ENCODE measurements at regions not wholly inside any gene's neighbourhood (a gene's known extent, or its start where the extent isn't known, plus 50 kb on each side); places are given as distances from the start of the nearest gene placed in this dataset.

GRCh38 chr16:86218479-86219170, 291.7 kb upstream of the FOXF1 start:
- TF ChIP-seq CTCF (IDR thresholded peaks at IDR 0.05): no peak
- Mint-ChIP-seq H3K4me3 (no peak overlapping the region), H3K4me1 (no peaks in the 10 kb centered on the region), H3K9me3 (no peaks in the 10 kb centered on the region), H3K27me3 (ENCODE audit: low read depth in 3 of 3) (peaks cover 5 to 15% (median 12%) of the 10 kb centered on the region in 3 donors), H3K36me3 (no peaks in the 10 kb centered on the region), H3K27ac (no peak overlapping the region)
- Histone ChIP-seq H3K79me2 (ENCODE audit: insufficient read depth, low read length) (no peaks in the 10 kb centered on the region), H3K9me3 (replicated peaks in 1 of 2; ENCODE audit: control insufficient read depth in 1 of 2, insufficient read depth in 1 of 2, low read length in 2 of 2) (no peaks in the 10 kb centered on the region), H4K20me1 (ENCODE audit: insufficient read depth, low read length) (no peaks in the 10 kb centered on the region), H3K4me3 (replicated peaks in 1 of 3; ENCODE audit: low read depth in 2 of 3, low read length in 3 of 3) (no peak overlapping the region), H3K27ac (ENCODE audit: low read depth in 1 of 2, low read length in 2 of 2) (no peak overlapping the region), H3K9ac (ENCODE audit: insufficient read depth, low read length, poor library complexity, severe bottlenecking) (no peak overlapping the region), H3K4me2 (replicated peaks; ENCODE audit: extremely low read depth, low read length, poor library complexity, severe bottlenecking) (no peak overlapping the region), H3K27me3 (ENCODE audit: control insufficient read depth in 2 of 2, insufficient read depth in 2 of 2, low read length in 2 of 2) (peaks cover 0 to 5% of the 10 kb centered on the region in 2 donors), H2AFZ (ENCODE audit: insufficient read depth, low read depth, low read length, poor library complexity, severe bottlenecking) (no peak overlapping the region), H3K36me3 (replicated peaks in 1 of 2; ENCODE audit: control insufficient read depth in 1 of 2, insufficient read depth in 2 of 2, low read length in 2 of 2) (no peaks in the 10 kb centered on the region), H3K4me1 (ENCODE audit: control insufficient read depth in 1 of 2, insufficient read depth in 2 of 2, low read length in 2 of 2) (no peaks in the 10 kb centered on the region)
- 72% methylated on average over 7 of the region's 9 CpGs for WGBS (ENCODE audit: insufficient coverage)
- intact Hi-C loops (cut with micrococcal nuclease): no loop called here
- DNase-seq: no peak

- Mint-ChIP-seq H3K9me3 (peaks cover 0 to 1% (median 0%) of the 10 kb centered on the region in 7 donors), H3K4me3 (no peak overlapping the region), H3K27me3 (ENCODE audit: low read depth in 3 of 3) (peaks cover 5 to 17% (median 12%) of the 10 kb centered on the region in 3 donors), H3K36me3 (no peaks in the 10 kb centered on the region), H3K27ac (no peak overlapping the region), H3K4me1 (no peaks in the 10 kb centered on the region)
- Histone ChIP-seq H3K9me3 (replicated peaks in 1 of 2; ENCODE audit: control insufficient read depth in 1 of 2, insufficient read depth in 1 of 2, low read length in 2 of 2) (no peaks in the 10 kb centered on the region), H4K20me1 (ENCODE audit: insufficient read depth, low read length) (no peaks in the 10 kb centered on the region), H3K4me2 (replicated peaks; ENCODE audit: extremely low read depth, low read length, poor library complexity, severe bottlenecking) (no peak overlapping the region), H3K4me1 (ENCODE audit: control insufficient read depth in 1 of 2, insufficient read depth in 2 of 2, low read length in 2 of 2) (no peaks in the 10 kb centered on the region), H3K27me3 (ENCODE audit: control insufficient read depth in 2 of 2, insufficient read depth in 2 of 2, low read length in 2 of 2) (peaks cover 0 to 8% of the 10 kb centered on the region in 2 donors), H3K79me2 (ENCODE audit: insufficient read depth, low read length) (no peaks in the 10 kb centered on the region), H3K36me3 (replicated peaks in 1 of 2; ENCODE audit: control insufficient read depth in 1 of 2, insufficient read depth in 2 of 2, low read length in 2 of 2) (no peaks in the 10 kb centered on the region), H3K27ac (ENCODE audit: low read depth in 1 of 2, low read length in 2 of 2) (no peak overlapping the region), H3K4me3 (replicated peaks in 1 of 3; ENCODE audit: low read depth in 2 of 3, low read length in 3 of 3) (no peak overlapping the region), H3K9ac (ENCODE audit: insufficient read depth, low read length, poor library complexity, severe bottlenecking) (no peak overlapping the region), H2AFZ (ENCODE audit: insufficient read depth, low read depth, low read length, poor library complexity, severe bottlenecking) (no peak overlapping the region)
- intact Hi-C loops (cut with micrococcal nuclease): no loop called here
- no peak for TF ChIP-seq CTCF (IDR thresholded peaks at IDR 0.05)
- 73% methylated on average over 14 of the region's 22 CpGs for WGBS (ENCODE audit: insufficient coverage)
- no peak for DNase-seq
These were observed 290.5 kb upstream of the FOXF1 start for GRCh38 chr16:86219655-86220445.
